VCaP (cell line): ENCODE measurements at regions not wholly inside any gene's neighbourhood (a gene's known extent, or its start where the extent isn't known, plus 50 kb on each side); places are given as distances from the start of the nearest gene placed in this dataset.

Source experiments
- H3K27ac ChIP-seq: fragments of 450-650 bp; 2 replicates; pipeline ENCODE4 v1.5.1; 2017
- CTCF ChIP-seq: fragments of 450-650 bp; conservative IDR thresholded peaks from 2 replicates; pipeline ENCODE4 v1.5.1; 2017; ENCODE audit warnings: mild to moderate bottlenecking, moderate library complexity

GRCh38 chr7:38021892-38022291 is 101.5 kb downstream of the EPDR1 start:
- no peak overlapping the region for H3K27ac ChIP-seq
- no peak for TF ChIP-seq CTCF

GRCh38 chr7:38025815-38026214 is 105.4 kb downstream of the EPDR1 start:
- H3K27ac ChIP-seq = no peak overlapping the region
- no peak for TF ChIP-seq CTCF

GRCh38 chr7:38027884-38028455 is 107.5 kb downstream of the EPDR1 start:
- H3K27ac ChIP-seq = no peak overlapping the region
- TF ChIP-seq CTCF = no peak

- TF ChIP-seq CTCF = no peak
- H3K27ac ChIP-seq = no peak overlapping the region
These were observed 113.8 kb downstream of the EPDR1 start for GRCh38 chr7:38034062-38034908.

- H3K27ac ChIP-seq = no peak overlapping the region
- TF ChIP-seq CTCF = no peak
These were observed 120.4 kb downstream of the EPDR1 start for GRCh38 chr7:38040831-38041230.

- TF ChIP-seq CTCF = no peak
- no peak overlapping the region for H3K27ac ChIP-seq
These were observed 128.4 kb upstream of the STARD3NL start for GRCh38 chr7:38049679-38050078.

- no peak overlapping the region for H3K27ac ChIP-seq
- TF ChIP-seq CTCF = no peak
These were observed 126.7 kb upstream of the STARD3NL start for GRCh38 chr7:38051311-38051710.
